ENCODE measurements at regions not wholly inside any gene's neighbourhood (a gene's known extent, or its start where the extent isn't known, plus 50 kb on each side); places are given as distances from the start of the nearest gene placed in this dataset.

GRCh38 chr11:44507896-44508445, 57.5 kb upstream of the CD82 start:
- TF ChIP-seq, protein P1, sequence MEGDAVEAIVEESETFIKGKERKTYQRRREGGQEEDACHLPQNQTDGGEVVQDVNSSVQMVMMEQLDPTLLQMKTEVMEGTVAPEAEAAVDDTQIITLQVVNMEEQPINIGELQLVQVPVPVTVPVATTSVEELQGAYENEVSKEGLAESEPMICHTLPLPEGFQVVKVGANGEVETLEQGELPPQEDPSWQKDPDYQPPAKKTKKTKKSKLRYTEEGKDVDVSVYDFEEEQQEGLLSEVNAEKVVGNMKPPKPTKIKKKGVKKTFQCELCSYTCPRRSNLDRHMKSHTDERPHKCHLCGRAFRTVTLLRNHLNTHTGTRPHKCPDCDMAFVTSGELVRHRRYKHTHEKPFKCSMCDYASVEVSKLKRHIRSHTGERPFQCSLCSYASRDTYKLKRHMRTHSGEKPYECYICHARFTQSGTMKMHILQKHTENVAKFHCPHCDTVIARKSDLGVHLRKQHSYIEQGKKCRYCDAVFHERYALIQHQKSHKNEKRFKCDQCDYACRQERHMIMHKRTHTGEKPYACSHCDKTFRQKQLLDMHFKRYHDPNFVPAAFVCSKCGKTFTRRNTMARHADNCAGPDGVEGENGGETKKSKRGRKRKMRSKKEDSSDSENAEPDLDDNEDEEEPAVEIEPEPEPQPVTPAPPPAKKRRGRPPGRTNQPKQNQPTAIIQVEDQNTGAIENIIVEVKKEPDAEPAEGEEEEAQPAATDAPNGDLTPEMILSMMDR (IDR thresholded peaks at IDR 0.05): no peak
- no peak for TF ChIP-seq EZH2 (IDR thresholded peaks at IDR 0.05; ENCODE audit: borderline replicate concordance, insufficient read depth, low read depth, low read length, poor library complexity, severe bottlenecking)
